ENCODE measurements at regions not wholly inside any gene's neighbourhood (a gene's known extent, or its start where the extent isn't known, plus 50 kb on each side); places are given as distances from the start of the nearest gene placed in this dataset.

GRCh38 chr3:164479978-164480377 is 598.3 kb downstream of the SI start:
- no peak for DNase-seq (ENCODE audit: low spot score)
- intact Hi-C loops (cut with DNase I) = no loop called here

GRCh38 chr3:164479406-164479805 is 598.9 kb downstream of the SI start:
- intact Hi-C loops (cut with DNase I) = no loop called here
- no peak for DNase-seq (ENCODE audit: low spot score)

GRCh38 chr3:164478323-164478722 is 600.0 kb downstream of the SI start:
- DNase-seq (ENCODE audit: low spot score) = no peak
- intact Hi-C loops (cut with DNase I) = no loop called here

- no peak for DNase-seq (ENCODE audit: low spot score)
- intact Hi-C loops (cut with DNase I) = no loop called here
Measured at GRCh38 chr3:164477403-164477802, 600.9 kb downstream of the SI start.

- intact Hi-C loops (cut with DNase I) = no loop called here
- DNase-seq (ENCODE audit: low spot score) = no peak
Measured at GRCh38 chr3:164476631-164477030, 601.7 kb downstream of the SI start.

- intact Hi-C loops (cut with DNase I) = no loop called here
Measured at GRCh38 chr3:164470471-164470870, 607.8 kb downstream of the SI start.

GRCh38 chr3:164468055-164468454 is 610.2 kb downstream of the SI start:
- DNase-seq (ENCODE audit: low spot score) = no peak
- intact Hi-C loops (cut with DNase I) = no loop called here

More at GRCh38 chr3:164470471-164470870, 607.8 kb downstream of the SI start:
- DNase-seq (ENCODE audit: low spot score) = no peak

- intact Hi-C loops (cut with DNase I) = no loop called here
- no peak for DNase-seq (ENCODE audit: low spot score)
Measured at GRCh38 chr3:164467007-164467406, 611.3 kb downstream of the SI start.

- no peak for DNase-seq (ENCODE audit: low spot score)
- intact Hi-C loops (cut with DNase I) = no loop called here
Measured at GRCh38 chr3:164465172-164465571, 613.1 kb downstream of the SI start.

GRCh38 chr3:164460851-164461250 is 617.4 kb downstream of the SI start:
- intact Hi-C loops (cut with DNase I) = no loop called here
- DNase-seq (ENCODE audit: low spot score) = no peak

- intact Hi-C loops (cut with DNase I) = no loop called here
- DNase-seq (ENCODE audit: low spot score) = no peak
Measured at GRCh38 chr3:164459521-164460151, 618.7 kb downstream of the SI start.

- intact Hi-C loops (cut with DNase I) = no loop called here
- no peak for DNase-seq (ENCODE audit: low spot score)
Measured at GRCh38 chr3:164458986-164459385, 619.3 kb downstream of the SI start.

- intact Hi-C loops (cut with DNase I) = no loop called here
Measured at GRCh38 chr3:164453714-164454113, 624.6 kb downstream of the SI start.

GRCh38 chr3:164452707-164453106 is 625.6 kb downstream of the SI start:
- no peak for DNase-seq (ENCODE audit: low spot score)
- intact Hi-C loops (cut with DNase I) = no loop called here

More at GRCh38 chr3:164453714-164454113, 624.6 kb downstream of the SI start:
- no peak for DNase-seq (ENCODE audit: low spot score)

- intact Hi-C loops (cut with DNase I) = no loop called here
- DNase-seq (ENCODE audit: low spot score) = no peak
Measured at GRCh38 chr3:164451072-164451910, 627.0 kb downstream of the SI start.

GRCh38 chr3:164450276-164450905 is 627.9 kb downstream of the SI start:
- intact Hi-C loops (cut with DNase I) = no loop called here
- DNase-seq (ENCODE audit: low spot score) = no peak

GRCh38 chr3:164419220-164419619 is 659.1 kb downstream of the SI start:
- no peak for DNase-seq (ENCODE audit: low spot score)
- intact Hi-C loops (cut with DNase I) = no loop called here

GRCh38 chr3:164418414-164418813 is 659.9 kb downstream of the SI start:
- intact Hi-C loops (cut with DNase I) = no loop called here
- DNase-seq (ENCODE audit: low spot score) = no peak

- no peak for DNase-seq (ENCODE audit: low spot score)
- intact Hi-C loops (cut with DNase I) = no loop called here
Measured at GRCh38 chr3:164417955-164418354, 660.3 kb downstream of the SI start.

- DNase-seq (ENCODE audit: low spot score) = no peak
- intact Hi-C loops (cut with DNase I) = no loop called here
Measured at GRCh38 chr3:164416491-164417222, 661.6 kb downstream of the SI start.

Measured in posterior vena cava (tissue), 2 donors.